ENCODE measurements at regions not wholly inside any gene's neighbourhood (a gene's known extent, or its start where the extent isn't known, plus 50 kb on each side); places are given as distances from the start of the nearest gene placed in this dataset.

DNA sequence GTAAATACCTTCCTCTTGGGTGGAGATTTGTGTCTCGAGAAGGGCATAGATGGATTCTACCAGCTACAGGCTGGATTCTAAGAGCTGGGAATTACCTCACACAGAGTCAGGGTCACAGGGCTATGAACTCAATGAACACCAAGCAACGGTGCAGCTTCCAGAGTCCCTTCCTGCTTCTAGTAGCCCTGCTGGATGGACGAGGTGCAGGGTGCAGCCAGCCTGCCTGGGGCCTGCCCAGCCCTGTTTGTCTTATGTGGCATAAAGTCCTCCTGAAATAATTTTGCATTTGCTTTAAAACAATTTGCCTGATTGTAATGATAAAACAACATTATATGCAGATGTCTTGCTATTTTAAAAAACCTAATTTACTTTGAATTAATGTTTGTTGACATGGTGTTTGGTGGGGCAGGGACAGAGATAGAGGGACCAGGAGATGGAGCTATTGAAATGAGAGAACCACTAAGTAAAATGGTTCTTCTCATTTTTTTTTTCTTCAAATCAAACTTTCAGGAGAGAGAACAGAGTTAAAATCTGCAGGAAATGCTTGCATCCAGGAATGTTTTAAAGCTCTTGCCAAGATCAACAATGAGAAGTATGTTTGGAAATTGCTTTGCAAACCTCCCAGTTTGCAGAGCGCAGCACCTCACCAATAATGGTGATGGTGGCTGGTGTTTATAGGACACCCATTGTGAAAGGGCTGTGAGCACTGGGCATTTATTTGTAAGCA is 305.4 kb upstream of the PODXL start:
- Histone ChIP-seq H3K4me2 (ENCODE audit: low read length) (no peak overlapping the region), H4K20me1 (ENCODE audit: control insufficient read depth, insufficient read depth, low read depth, low read length) (no peaks in the 10 kb centered on the region), H3K9me2 (replicated peaks; ENCODE audit: control insufficient read depth, low read length) (no peaks in the 10 kb centered on the region), H3K4me1 (ENCODE audit: control insufficient read depth, low read length) (no peaks in the 10 kb centered on the region), H3K36me3 (ENCODE audit: control insufficient read depth, low read length) (no peaks in the 10 kb centered on the region), H3K27me3 (ENCODE audit: control insufficient read depth, low read length) (0 out of 2 replicates have a peak, but pooled peaks cover 2% of the 10 kb centered on the region), H3F3A (ENCODE audit: control insufficient read depth, insufficient read depth) (no peaks in the 10 kb centered on the region), H3K9me3 (ENCODE audit: control insufficient read depth, insufficient read depth, low read length) (no peaks in the 10 kb centered on the region), H3K79me2 (ENCODE audit: control insufficient read depth, low read length) (no peaks in the 10 kb centered on the region), H3K4me3 (ENCODE audit: low read length) (no peak overlapping the region), H3K27ac (ENCODE audit: low read depth, low read length) (no peak overlapping the region)
- TF ChIP-seq EZH2phosphoT487 (IDR thresholded peaks at IDR 0.05; ENCODE audit: borderline replicate concordance, low read length), result no peak
- TF ChIP-seq, protein P1, sequence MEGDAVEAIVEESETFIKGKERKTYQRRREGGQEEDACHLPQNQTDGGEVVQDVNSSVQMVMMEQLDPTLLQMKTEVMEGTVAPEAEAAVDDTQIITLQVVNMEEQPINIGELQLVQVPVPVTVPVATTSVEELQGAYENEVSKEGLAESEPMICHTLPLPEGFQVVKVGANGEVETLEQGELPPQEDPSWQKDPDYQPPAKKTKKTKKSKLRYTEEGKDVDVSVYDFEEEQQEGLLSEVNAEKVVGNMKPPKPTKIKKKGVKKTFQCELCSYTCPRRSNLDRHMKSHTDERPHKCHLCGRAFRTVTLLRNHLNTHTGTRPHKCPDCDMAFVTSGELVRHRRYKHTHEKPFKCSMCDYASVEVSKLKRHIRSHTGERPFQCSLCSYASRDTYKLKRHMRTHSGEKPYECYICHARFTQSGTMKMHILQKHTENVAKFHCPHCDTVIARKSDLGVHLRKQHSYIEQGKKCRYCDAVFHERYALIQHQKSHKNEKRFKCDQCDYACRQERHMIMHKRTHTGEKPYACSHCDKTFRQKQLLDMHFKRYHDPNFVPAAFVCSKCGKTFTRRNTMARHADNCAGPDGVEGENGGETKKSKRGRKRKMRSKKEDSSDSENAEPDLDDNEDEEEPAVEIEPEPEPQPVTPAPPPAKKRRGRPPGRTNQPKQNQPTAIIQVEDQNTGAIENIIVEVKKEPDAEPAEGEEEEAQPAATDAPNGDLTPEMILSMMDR (IDR thresholded peaks at IDR 0.05; ENCODE audit: low read depth, low read length, poor library complexity, severe bottlenecking), result no peak

DNA sequence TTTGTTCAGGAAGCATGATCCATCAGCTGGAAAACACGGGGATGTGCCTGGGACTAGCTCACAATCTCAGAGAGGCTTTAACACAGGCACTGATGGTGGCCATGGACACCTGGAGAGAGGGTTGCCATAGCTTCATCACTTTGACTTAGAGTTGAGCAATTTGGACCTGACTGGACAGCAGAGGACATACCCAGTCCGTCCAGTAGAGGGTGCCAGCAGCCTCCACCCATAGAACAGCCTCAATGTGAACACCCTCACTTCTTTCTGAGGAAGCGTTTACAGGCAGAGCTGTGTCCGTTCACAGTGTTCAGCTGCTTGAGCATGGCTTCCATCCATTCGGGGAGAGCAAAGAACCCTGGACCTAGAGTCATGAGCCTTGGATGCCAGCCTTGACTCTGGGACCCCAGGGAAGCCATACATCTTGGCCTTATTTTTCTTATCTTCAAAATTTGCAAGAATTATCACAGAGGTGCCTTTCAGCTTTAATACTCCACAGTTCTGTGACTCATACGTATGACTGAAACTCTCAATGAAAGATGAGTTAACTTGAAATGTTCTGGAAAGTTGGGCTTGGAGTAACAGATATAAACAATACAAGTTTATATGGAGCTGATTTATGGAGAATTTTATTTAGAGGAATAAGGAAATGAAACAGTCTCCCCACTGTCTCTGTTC is 302.9 kb upstream of the PODXL start:
- H3K4me3 ChIP-seq (ENCODE audit: low read length), result no peak overlapping the region
- H3K27me3 ChIP-seq (ENCODE audit: control insufficient read depth, low read length), result 0 out of 2 replicates have a peak, but pooled peaks cover 2% of the 10 kb centered on the region
- no peaks in the 10 kb centered on the region for H3K79me2 ChIP-seq (ENCODE audit: control insufficient read depth, low read length)
- H3K4me2 ChIP-seq (ENCODE audit: low read length), result no peak overlapping the region
- no peaks in the 10 kb centered on the region for H3K9me2 ChIP-seq (replicated peaks; ENCODE audit: control insufficient read depth, low read length)
- no peak overlapping the region for H3K27ac ChIP-seq (ENCODE audit: low read depth, low read length)
- no peaks in the 10 kb centered on the region for H3F3A ChIP-seq (ENCODE audit: control insufficient read depth, insufficient read depth)
- TF ChIP-seq, protein P1 (IDR thresholded peaks at IDR 0.05; ENCODE audit: low read depth, low read length, poor library complexity, severe bottlenecking), result peak; percentile 95
- TF ChIP-seq EZH2phosphoT487 (IDR thresholded peaks at IDR 0.05; ENCODE audit: borderline replicate concordance, low read length), result no peak
- no peaks in the 10 kb centered on the region for H3K36me3 ChIP-seq (ENCODE audit: control insufficient read depth, low read length)
- peaks cover 5% of the 10 kb centered on the region; the same call in 1 of the 2 replicates for H3K9me3 ChIP-seq (ENCODE audit: control insufficient read depth, insufficient read depth, low read length)
- H4K20me1 ChIP-seq (ENCODE audit: control insufficient read depth, insufficient read depth, low read depth, low read length), result no peaks in the 10 kb centered on the region
- H3K4me1 ChIP-seq (ENCODE audit: control insufficient read depth, low read length), result no peaks in the 10 kb centered on the region

DNA sequence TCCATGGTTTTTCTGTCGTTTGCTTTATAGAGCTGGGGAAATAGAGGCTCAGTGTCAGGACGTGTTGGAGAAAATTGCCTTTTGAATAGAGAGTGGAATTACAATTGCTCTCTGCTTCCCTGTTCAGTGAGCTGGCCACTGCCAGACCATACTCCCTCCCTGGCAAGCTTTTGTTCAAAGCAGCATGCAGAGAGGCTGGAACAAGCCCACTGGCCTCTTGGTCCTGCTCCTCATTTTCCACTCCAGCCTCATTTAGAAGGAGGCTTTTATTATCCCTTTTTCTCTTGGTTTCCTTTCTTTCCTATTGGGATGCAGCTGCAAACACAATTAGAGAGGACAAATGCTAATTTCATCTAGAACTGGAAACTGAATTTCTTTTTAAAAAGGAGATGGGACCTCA is 302.2 kb upstream of the PODXL start:
- H3K4me1 ChIP-seq (ENCODE audit: control insufficient read depth, low read length), result no peaks in the 10 kb centered on the region

DNA sequence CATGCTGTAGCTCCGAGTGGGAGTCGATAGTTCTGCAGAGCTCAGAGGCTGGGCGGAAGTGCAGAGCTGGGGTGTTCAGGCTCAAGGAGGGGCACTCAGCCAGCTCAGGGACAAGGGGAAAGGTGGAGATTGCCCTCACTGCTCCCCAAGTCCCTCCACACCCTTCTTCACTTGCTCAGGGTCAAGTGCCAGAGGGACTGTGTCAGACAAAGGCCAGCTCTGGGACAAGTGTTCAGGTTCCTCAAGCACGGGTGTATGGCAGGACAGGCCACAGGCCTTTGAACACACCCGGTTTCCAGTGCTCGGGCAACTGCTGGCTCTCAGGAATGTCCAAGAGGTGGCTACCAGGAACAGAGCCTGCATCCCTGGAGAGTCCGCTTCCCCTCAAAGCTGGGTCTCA is 293.0 kb upstream of the PODXL start:
- TF ChIP-seq, protein P1 (IDR thresholded peaks at IDR 0.05; ENCODE audit: low read depth, low read length, poor library complexity, severe bottlenecking), result no peak
- TF ChIP-seq EZH2phosphoT487 (IDR thresholded peaks at IDR 0.05; ENCODE audit: borderline replicate concordance, low read length), result no peak
- Histone ChIP-seq H3K27ac (ENCODE audit: low read depth, low read length) (no peak overlapping the region), H3K79me2 (ENCODE audit: control insufficient read depth, low read length) (no peaks in the 10 kb centered on the region), H3K9me2 (replicated peaks; ENCODE audit: control insufficient read depth, low read length) (no peaks in the 10 kb centered on the region), H3K9me3 (ENCODE audit: control insufficient read depth, insufficient read depth, low read length) (peaks cover 5% of the 10 kb centered on the region; the same call in 1 of the 2 replicates), H3K4me1 (ENCODE audit: control insufficient read depth, low read length) (no peaks in the 10 kb centered on the region), H4K20me1 (ENCODE audit: control insufficient read depth, insufficient read depth, low read depth, low read length) (no peaks in the 10 kb centered on the region), H3K4me3 (ENCODE audit: low read length) (no peak overlapping the region), H3F3A (ENCODE audit: control insufficient read depth, insufficient read depth) (no peaks in the 10 kb centered on the region), H3K4me2 (ENCODE audit: low read length) (no peak overlapping the region), H3K36me3 (ENCODE audit: control insufficient read depth, low read length) (no peaks in the 10 kb centered on the region), H3K27me3 (ENCODE audit: control insufficient read depth, low read length) (no peaks in the 10 kb centered on the region)

More for the DNA sequence above, 302.2 kb upstream of the PODXL start:
- no peak overlapping the region for H3K4me2 ChIP-seq (ENCODE audit: low read length)
- H3K79me2 ChIP-seq (ENCODE audit: control insufficient read depth, low read length), result no peaks in the 10 kb centered on the region
- no peak for TF ChIP-seq EZH2phosphoT487 (IDR thresholded peaks at IDR 0.05; ENCODE audit: borderline replicate concordance, low read length)
- no peaks in the 10 kb centered on the region for H3K9me2 ChIP-seq (replicated peaks; ENCODE audit: control insufficient read depth, low read length)
- 0 out of 2 replicates have a peak, but pooled peaks cover 2% of the 10 kb centered on the region for H3K27me3 ChIP-seq (ENCODE audit: control insufficient read depth, low read length)
- H3K36me3 ChIP-seq (ENCODE audit: control insufficient read depth, low read length), result no peaks in the 10 kb centered on the region
- peaks cover 8% of the 10 kb centered on the region; the same call in 1 of the 2 replicates for H3K9me3 ChIP-seq (ENCODE audit: control insufficient read depth, insufficient read depth, low read length)
- no peaks in the 10 kb centered on the region for H4K20me1 ChIP-seq (ENCODE audit: control insufficient read depth, insufficient read depth, low read depth, low read length)
- H3K4me3 ChIP-seq (ENCODE audit: low read length), result no peak overlapping the region
- H3K27ac ChIP-seq (ENCODE audit: low read depth, low read length), result no peak overlapping the region
- no peaks in the 10 kb centered on the region for H3F3A ChIP-seq (ENCODE audit: control insufficient read depth, insufficient read depth)
